Activated CD8-positive, alpha-beta memory T cell treated with anti-CD3 and anti-CD28 coated beads, Interleukin-2, amount 50 U/mL, for 48 hours (primary cell): ENCODE measurements at regions not wholly inside any gene's neighbourhood (a gene's known extent, or its start where the extent isn't known, plus 50 kb on each side); places are given as distances from the start of the nearest gene placed in this dataset.

ENCODE experiments used
- DNase-seq: peaks from one replicate; pipeline ENCODE4 v3.0.0-alpha.2; 2020

- no peak for DNase-seq
These were observed 604.8 kb upstream of the IGFBP3 start for GRCh38 chr7:46525876-46526275.

GRCh38 chr7:46524350-46524749 lies 603.3 kb upstream of the IGFBP3 start:
- DNase-seq, result no peak

GRCh38 chr7:46522354-46522906 lies 601.4 kb upstream of the IGFBP3 start:
- DNase-seq, result no peak

GRCh38 chr7:46518713-46519112 lies 597.6 kb upstream of the IGFBP3 start:
- no peak for DNase-seq

GRCh38 chr7:46515844-46516590 lies 594.9 kb upstream of the IGFBP3 start:
- DNase-seq, result no peak

DNA sequence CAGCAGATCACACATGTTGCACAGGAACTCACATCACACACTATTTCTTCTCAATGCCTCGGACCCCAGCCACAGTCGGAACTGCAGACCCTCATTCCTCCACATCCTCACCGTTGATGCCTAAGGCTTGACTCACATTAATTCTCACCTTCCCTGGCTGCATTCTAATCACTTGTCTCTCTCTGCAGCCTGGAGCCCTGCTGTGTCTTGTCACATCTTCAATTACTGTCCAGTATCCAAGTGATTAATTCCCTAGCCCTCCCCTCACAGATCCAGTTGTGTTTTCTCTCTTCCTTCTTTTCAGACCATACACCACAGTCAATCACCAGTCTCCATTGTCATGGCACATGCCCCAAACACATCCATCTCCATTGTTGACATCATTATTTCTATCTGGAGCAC lies 592.4 kb upstream of the IGFBP3 start:
- DNase-seq, result no peak

- DNase-seq, result no peak
These were observed 591.9 kb upstream of the IGFBP3 start for GRCh38 chr7:46512891-46513413.

GRCh38 chr7:46511442-46512215 lies 590.6 kb upstream of the IGFBP3 start:
- DNase-seq, result no peak

GRCh38 chr7:46508583-46508982 lies 587.5 kb upstream of the IGFBP3 start:
- no peak for DNase-seq

GRCh38 chr7:46507560-46507959 lies 586.5 kb upstream of the IGFBP3 start:
- no peak for DNase-seq

- no peak for DNase-seq
These were observed 573.4 kb upstream of the IGFBP3 start for GRCh38 chr7:46494441-46494840.

- no peak for DNase-seq
These were observed 573.0 kb upstream of the IGFBP3 start for GRCh38 chr7:46494028-46494427.

DNA sequence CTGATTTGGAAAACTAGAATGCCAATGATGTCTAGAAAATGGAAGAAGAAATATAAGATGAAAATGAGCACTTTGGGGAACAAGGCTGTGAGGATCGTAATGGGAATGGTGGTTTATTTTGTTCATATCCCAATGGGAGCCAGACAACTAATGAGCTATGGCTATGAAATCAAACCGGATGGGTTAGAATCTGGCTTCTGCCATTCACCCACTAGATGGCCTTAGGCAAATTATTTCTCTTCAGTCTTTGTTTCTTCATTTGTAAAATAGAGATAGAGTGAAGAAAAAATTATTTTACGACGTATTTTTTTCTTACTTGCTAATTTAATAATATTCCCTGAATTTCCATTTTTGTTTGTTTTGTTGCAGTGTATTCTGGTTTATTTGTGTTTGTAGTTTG lies 572.1 kb upstream of the IGFBP3 start:
- no peak for DNase-seq

GRCh38 chr7:46492466-46492865 lies 571.4 kb upstream of the IGFBP3 start:
- DNase-seq, result no peak

DNA sequence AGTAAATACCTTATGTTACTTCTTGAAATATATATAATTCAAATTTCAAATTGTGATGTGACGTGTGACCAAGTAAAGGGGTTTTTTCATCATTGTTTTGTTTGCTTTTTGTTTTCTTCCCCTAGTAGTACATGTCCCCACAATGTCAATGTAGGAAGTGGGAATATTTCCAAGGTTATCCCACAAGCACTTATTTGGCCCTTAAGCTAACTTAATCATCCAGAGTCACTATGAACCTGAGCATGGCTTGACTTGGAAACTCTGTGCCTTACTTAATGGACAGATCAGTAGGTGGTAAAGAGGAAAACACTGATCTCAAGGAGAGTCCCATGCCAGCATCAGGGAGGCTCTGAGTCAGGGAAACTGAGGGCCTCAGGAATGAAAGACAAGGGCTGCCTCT lies 569.3 kb upstream of the IGFBP3 start:
- DNase-seq, result no peak

DNA sequence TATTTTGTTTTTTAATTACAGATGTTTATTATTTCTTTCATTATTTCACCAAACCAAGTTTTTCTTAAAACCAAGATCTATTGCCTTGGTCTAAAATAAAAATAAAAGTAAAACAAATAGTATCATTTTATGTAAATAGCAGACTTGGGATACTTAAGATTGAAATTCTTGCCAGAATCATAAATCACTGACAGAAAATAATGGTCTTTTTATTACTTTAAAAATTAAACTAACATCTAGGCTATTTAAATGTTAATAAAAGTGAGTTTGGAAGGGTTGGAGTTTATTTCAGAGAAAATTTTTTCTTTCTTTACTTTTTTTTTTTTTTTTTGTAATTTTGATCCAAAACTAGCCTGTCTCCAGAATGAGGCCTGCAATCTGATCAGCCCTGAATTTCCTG lies 568.0 kb upstream of the IGFBP3 start:
- no peak for DNase-seq

DNA sequence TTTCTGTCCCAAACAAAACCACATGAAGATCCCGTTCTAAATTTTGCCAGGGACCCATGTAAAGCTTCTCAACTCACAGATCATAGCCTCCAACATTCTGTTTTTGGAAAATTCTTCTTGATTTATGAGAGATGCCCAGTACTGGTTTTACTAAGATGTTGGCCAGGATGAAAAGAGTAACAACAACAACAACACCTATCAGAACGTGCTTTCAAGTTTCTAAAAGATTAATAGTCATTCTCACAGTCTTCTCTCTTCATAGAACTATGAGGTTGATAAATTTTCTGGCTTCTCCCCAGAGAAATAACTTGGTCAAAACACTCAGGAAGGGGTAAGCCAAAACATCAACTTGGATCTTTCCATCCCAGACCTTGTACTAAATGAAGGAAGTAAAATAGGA lies 567.5 kb upstream of the IGFBP3 start:
- no peak for DNase-seq

- DNase-seq, result no peak
These were observed 565.5 kb upstream of the IGFBP3 start for GRCh38 chr7:46486256-46487206.

- no peak for DNase-seq
These were observed 564.5 kb upstream of the IGFBP3 start for GRCh38 chr7:46485481-46486065.

- no peak for DNase-seq
These were observed 563.8 kb upstream of the IGFBP3 start for GRCh38 chr7:46484906-46485305.

DNA sequence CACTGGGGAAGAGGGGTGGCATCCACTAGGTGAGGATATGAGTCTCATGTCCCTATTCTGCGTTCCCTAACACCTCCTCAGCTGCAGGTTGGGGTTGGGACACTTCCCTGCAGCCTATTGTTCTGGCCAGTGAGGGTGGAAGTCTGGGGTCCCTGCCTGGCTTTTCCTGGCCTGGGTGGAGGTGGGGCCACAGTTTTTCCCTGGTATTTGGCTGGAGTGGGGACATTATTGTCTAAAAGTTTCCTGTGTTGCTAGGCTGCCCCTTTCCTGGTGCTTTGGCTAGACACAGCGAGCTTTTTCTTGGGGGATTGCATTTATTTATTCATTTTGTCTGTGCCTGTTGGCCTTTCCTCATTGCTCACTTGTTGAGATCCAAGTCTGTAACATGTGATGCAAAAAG lies 559.5 kb upstream of the IGFBP3 start:
- no peak for DNase-seq

DNA sequence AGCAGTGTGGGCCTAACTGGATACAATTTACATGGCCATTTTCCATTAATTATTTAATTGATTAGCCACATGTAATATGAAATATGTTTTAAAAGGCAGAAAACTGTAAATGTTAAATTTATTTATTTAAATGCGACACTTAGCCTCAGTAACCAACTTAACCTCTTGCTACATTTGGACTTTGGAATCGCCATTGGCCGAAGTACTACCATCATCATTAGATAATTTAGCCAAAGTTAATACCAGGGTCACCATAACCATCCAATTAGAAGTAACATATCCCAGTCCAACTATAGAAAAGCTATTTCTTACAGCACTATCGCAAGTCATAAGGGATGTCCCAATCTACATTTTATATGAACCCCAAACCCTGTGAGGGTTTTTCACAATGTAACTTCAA lies 558.6 kb upstream of the IGFBP3 start:
- no peak for DNase-seq
